ENCODE measurements at regions not wholly inside any gene's neighbourhood (a gene's known extent, or its start where the extent isn't known, plus 50 kb on each side); places are given as distances from the start of the nearest gene placed in this dataset.
A peak's percentile ranks its signal among the peaks of the same experiment; 100 is the strongest.
"Not testable (repeated sequence)": the region's sequence is repeated elsewhere in the genome, so short reads cannot be mapped to it uniquely, and the experiment has no call there.

- not testable (repeated sequence) for H3K4me1 ChIP-seq (ENCODE audit: control insufficient read depth, insufficient read depth, low read length); H3K27ac ChIP-seq (ENCODE audit: low read length); DNase-seq (ENCODE audit: low read depth, low spot score); H3K36me3 ChIP-seq (ENCODE audit: control insufficient read depth, insufficient read depth, low read length); H3K4me3 ChIP-seq (ENCODE audit: low read length); H3K27me3 ChIP-seq (ENCODE audit: control insufficient read depth, insufficient read depth, low read length); H3K9me3 ChIP-seq (ENCODE audit: control insufficient read depth, insufficient read depth, low read length)
- WGBS (ENCODE audit: insufficient coverage, insufficient read length): no CpG with 5 or more reads among the region's 15 CpGs
Observed at GRCh38 chr4:27075603-27076002, 215.0 kb downstream of the STIM2 start.

GRCh38 chr4:27078934-27079455 is 218.4 kb downstream of the STIM2 start:
- Histone ChIP-seq H3K27me3 (ENCODE audit: control insufficient read depth, insufficient read depth, low read length) (peaks cover 2% of the 10 kb centered on the region; the same call in 1 of the 2 replicates), H3K27ac (ENCODE audit: low read length) (no peak overlapping the region), H3K4me1 (ENCODE audit: control insufficient read depth, insufficient read depth, low read length) (peaks cover 3% of the 10 kb centered on the region; the same call in 1 of the 2 replicates), H3K4me3 (ENCODE audit: low read length) (no peak overlapping the region), H3K9me3 (ENCODE audit: control insufficient read depth, insufficient read depth, low read length) (0 out of 2 replicates have a peak, but pooled peaks cover 1% of the 10 kb centered on the region), H3K36me3 (ENCODE audit: control insufficient read depth, insufficient read depth, low read length) (no peaks in the 10 kb centered on the region)
- WGBS (ENCODE audit: insufficient coverage, insufficient read length): no CpG with 5 or more reads among the region's 4 CpGs
- DNase-seq (ENCODE audit: low read depth, low spot score): no peak

GRCh38 chr4:27081675-27082586 is 221.3 kb downstream of the STIM2 start:
- H3K27me3 ChIP-seq (ENCODE audit: control insufficient read depth, insufficient read depth, low read length): peaks cover 3% of the 10 kb centered on the region; the same call in 1 of the 2 replicates
- WGBS (ENCODE audit: insufficient coverage, insufficient read length): no CpG with 5 or more reads among the region's 6 CpGs
- no peak for DNase-seq (ENCODE audit: low read depth, low spot score)
- H3K27ac ChIP-seq (ENCODE audit: low read length): no peak overlapping the region
- 0 out of 2 replicates have a peak, but pooled peaks cover 1% of the 10 kb centered on the region for H3K9me3 ChIP-seq (ENCODE audit: control insufficient read depth, insufficient read depth, low read length)
- H3K36me3 ChIP-seq (ENCODE audit: control insufficient read depth, insufficient read depth, low read length): no peaks in the 10 kb centered on the region
- H3K4me1 ChIP-seq (ENCODE audit: control insufficient read depth, insufficient read depth, low read length): peaks cover 4% of the 10 kb centered on the region; the same call in 1 of the 2 replicates
- H3K4me3 ChIP-seq (ENCODE audit: low read length): no peak overlapping the region

GRCh38 chr4:27082776-27083175 is 222.1 kb downstream of the STIM2 start:
- H3K4me3 ChIP-seq (ENCODE audit: low read length): no peak overlapping the region
- no peak overlapping the region for H3K27ac ChIP-seq (ENCODE audit: low read length)
- H3K9me3 ChIP-seq (ENCODE audit: control insufficient read depth, insufficient read depth, low read length): 0 out of 2 replicates have a peak, but pooled peaks cover 1% of the 10 kb centered on the region
- DNase-seq (ENCODE audit: low read depth, low spot score): no peak
- H3K27me3 ChIP-seq (ENCODE audit: control insufficient read depth, insufficient read depth, low read length): peaks cover 3% of the 10 kb centered on the region; the same call in 1 of the 2 replicates
- no CpG with 5 or more reads among the region's 4 CpGs for WGBS (ENCODE audit: insufficient coverage, insufficient read length)
- H3K4me1 ChIP-seq (ENCODE audit: control insufficient read depth, insufficient read depth, low read length): peaks cover 5% of the 10 kb centered on the region; the same call in 1 of the 2 replicates
- H3K36me3 ChIP-seq (ENCODE audit: control insufficient read depth, insufficient read depth, low read length): no peaks in the 10 kb centered on the region

- DNase-seq (ENCODE audit: low read depth, low spot score): no peak
- Histone ChIP-seq H3K27me3 (ENCODE audit: control insufficient read depth, insufficient read depth, low read length) (peaks cover 3% of the 10 kb centered on the region; the same call in 1 of the 2 replicates), H3K27ac (ENCODE audit: low read length) (no peak overlapping the region), H3K4me3 (ENCODE audit: low read length) (peak overlapping the region; percentile 46; the same call in 1 of the 2 replicates), H3K9me3 (ENCODE audit: control insufficient read depth, insufficient read depth, low read length) (no peaks in the 10 kb centered on the region), H3K4me1 (ENCODE audit: control insufficient read depth, insufficient read depth, low read length) (peaks cover 6% of the 10 kb centered on the region; the same call in 1 of the 2 replicates), H3K36me3 (ENCODE audit: control insufficient read depth, insufficient read depth, low read length) (no peaks in the 10 kb centered on the region)
- WGBS (ENCODE audit: insufficient coverage, insufficient read length): no CpG with 5 or more reads among the region's 33 CpGs
Observed at GRCh38 chr4:27084685-27085361, 224.2 kb downstream of the STIM2 start.

- WGBS (ENCODE audit: insufficient coverage, insufficient read length): no CpG with 5 or more reads among the region's 7 CpGs
- Histone ChIP-seq H3K4me3 (ENCODE audit: low read length) (no peak overlapping the region), H3K36me3 (ENCODE audit: control insufficient read depth, insufficient read depth, low read length) (no peaks in the 10 kb centered on the region), H3K4me1 (ENCODE audit: control insufficient read depth, insufficient read depth, low read length) (peaks cover 8% of the 10 kb centered on the region; the same call in 1 of the 2 replicates), H3K27ac (ENCODE audit: low read length) (no peak overlapping the region), H3K9me3 (ENCODE audit: control insufficient read depth, insufficient read depth, low read length) (no peaks in the 10 kb centered on the region), H3K27me3 (ENCODE audit: control insufficient read depth, insufficient read depth, low read length) (peaks cover 3% of the 10 kb centered on the region; the same call in 1 of the 2 replicates)
- DNase-seq (ENCODE audit: low read depth, low spot score): no peak
Observed at GRCh38 chr4:27085396-27085795, 224.8 kb downstream of the STIM2 start.

- Histone ChIP-seq H3K36me3 (ENCODE audit: control insufficient read depth, insufficient read depth, low read length) (no peaks in the 10 kb centered on the region), H3K27me3 (ENCODE audit: control insufficient read depth, insufficient read depth, low read length) (peaks cover 3% of the 10 kb centered on the region; the same call in 1 of the 2 replicates), H3K9me3 (ENCODE audit: control insufficient read depth, insufficient read depth, low read length) (no peaks in the 10 kb centered on the region), H3K4me3 (ENCODE audit: low read length) (no peak overlapping the region), H3K4me1 (ENCODE audit: control insufficient read depth, insufficient read depth, low read length) (peaks cover 8% of the 10 kb centered on the region; the same call in 1 of the 2 replicates), H3K27ac (ENCODE audit: low read length) (no peak overlapping the region)
- DNase-seq (ENCODE audit: low read depth, low spot score): no peak
- no CpG with 5 or more reads among the region's 8 CpGs for WGBS (ENCODE audit: insufficient coverage, insufficient read length)
Observed at GRCh38 chr4:27087306-27088045, 226.8 kb downstream of the STIM2 start.

- Histone ChIP-seq H3K9me3 (ENCODE audit: control insufficient read depth, insufficient read depth, low read length) (no peaks in the 10 kb centered on the region), H3K4me1 (ENCODE audit: control insufficient read depth, insufficient read depth, low read length) (peaks cover 8% of the 10 kb centered on the region; the same call in 1 of the 2 replicates), H3K27ac (ENCODE audit: low read length) (no peak overlapping the region), H3K27me3 (ENCODE audit: control insufficient read depth, insufficient read depth, low read length) (peaks cover 3% of the 10 kb centered on the region; the same call in 1 of the 2 replicates), H3K36me3 (ENCODE audit: control insufficient read depth, insufficient read depth, low read length) (no peaks in the 10 kb centered on the region), H3K4me3 (ENCODE audit: low read length) (no peak overlapping the region)
- DNase-seq (ENCODE audit: low read depth, low spot score): no peak
- no CpG with 5 or more reads among the region's 5 CpGs for WGBS (ENCODE audit: insufficient coverage, insufficient read length)
Observed at GRCh38 chr4:27088491-27088890, 227.8 kb downstream of the STIM2 start.

GRCh38 chr4:27089186-27089585 is 228.5 kb downstream of the STIM2 start:
- no CpG with 5 or more reads among the region's 5 CpGs for WGBS (ENCODE audit: insufficient coverage, insufficient read length)
- Histone ChIP-seq H3K4me1 (ENCODE audit: control insufficient read depth, insufficient read depth, low read length) (peaks cover 6% of the 10 kb centered on the region; the same call in 1 of the 2 replicates), H3K36me3 (ENCODE audit: control insufficient read depth, insufficient read depth, low read length) (no peaks in the 10 kb centered on the region), H3K27ac (ENCODE audit: low read length) (no peak overlapping the region), H3K4me3 (ENCODE audit: low read length) (no peak overlapping the region), H3K9me3 (ENCODE audit: control insufficient read depth, insufficient read depth, low read length) (no peaks in the 10 kb centered on the region), H3K27me3 (ENCODE audit: control insufficient read depth, insufficient read depth, low read length) (peaks cover 1% of the 10 kb centered on the region; the same call in 1 of the 2 replicates)
- no peak for DNase-seq (ENCODE audit: low read depth, low spot score)
